ENCODE measurements at regions not wholly inside any gene's neighbourhood (a gene's known extent, or its start where the extent isn't known, plus 50 kb on each side); places are given as distances from the start of the nearest gene placed in this dataset.
A peak's percentile ranks its signal among the peaks of the same experiment; 100 is the strongest.
"Not testable (repeated sequence)": the region's sequence is repeated elsewhere in the genome, so short reads cannot be mapped to it uniquely, and the experiment has no call there.

GRCh38 chr4:137740141-137740540 lies 207.8 kb upstream of the PCDH18 start:
- ChIA-PET CTCF (no interaction called here), POLR2A (no interaction called here)
- Mint-ChIP-seq H3K27ac (no peak overlapping the region), H3K36me3 (ENCODE audit: low read depth) (no peaks in the 10 kb centered on the region), H3K27me3 (no peaks in the 10 kb centered on the region), H3K4me3 (no peak overlapping the region), H3K4me1 (ENCODE audit: low read depth) (no peaks in the 10 kb centered on the region), H3K9me3 (peaks cover 3% of the 10 kb centered on the region)
- DNase-seq (no peak), ATAC-seq (no peak)
- intact Hi-C loops (cut with micrococcal nuclease), result no loop called here
- no peak for TF ChIP-seq CTCF (IDR thresholded peaks at IDR 0.05)

GRCh38 chr4:137739391-137739790 lies 207.1 kb upstream of the PCDH18 start:
- POLR2A ChIA-PET, result no interaction called here
- CTCF ChIA-PET, result no interaction called here
- peaks cover 3% of the 10 kb centered on the region for H3K9me3 Mint-ChIP-seq
- TF ChIP-seq CTCF (IDR thresholded peaks at IDR 0.05), result no peak
- no peak overlapping the region for H3K4me3 Mint-ChIP-seq
- intact Hi-C loops (cut with micrococcal nuclease), result no loop called here
- H3K27ac Mint-ChIP-seq, result no peak overlapping the region
- H3K4me1 Mint-ChIP-seq (ENCODE audit: low read depth), result no peaks in the 10 kb centered on the region
- no peaks in the 10 kb centered on the region for H3K27me3 Mint-ChIP-seq
- no peak for DNase-seq
- no peak for ATAC-seq
- no peaks in the 10 kb centered on the region for H3K36me3 Mint-ChIP-seq (ENCODE audit: low read depth)

GRCh38 chr4:137738375-137738990 lies 206.2 kb upstream of the PCDH18 start:
- no peak for TF ChIP-seq CTCF (IDR thresholded peaks at IDR 0.05)
- no peak for DNase-seq
- H3K9me3 Mint-ChIP-seq, result no peaks in the 10 kb centered on the region
- H3K4me1 Mint-ChIP-seq (ENCODE audit: low read depth), result no peaks in the 10 kb centered on the region
- CTCF ChIA-PET, result no interaction called here
- H3K27me3 Mint-ChIP-seq, result no peaks in the 10 kb centered on the region
- intact Hi-C loops (cut with micrococcal nuclease), result no loop called here
- POLR2A ChIA-PET, result no interaction called here
- ATAC-seq, result no peak
- H3K4me3 Mint-ChIP-seq, result no peak overlapping the region
- H3K36me3 Mint-ChIP-seq (ENCODE audit: low read depth), result no peaks in the 10 kb centered on the region
- H3K27ac Mint-ChIP-seq, result no peak overlapping the region

- H3K4me3 Mint-ChIP-seq, result no peak overlapping the region
- no peak for DNase-seq
- no peaks in the 10 kb centered on the region for H3K4me1 Mint-ChIP-seq (ENCODE audit: low read depth)
- H3K27me3 Mint-ChIP-seq, result no peaks in the 10 kb centered on the region
- TF ChIP-seq CTCF (IDR thresholded peaks at IDR 0.05), result no peak
- ChIA-PET CTCF (no interaction called here), POLR2A (no interaction called here)
- no peak for ATAC-seq
- H3K27ac Mint-ChIP-seq, result no peak overlapping the region
- no peaks in the 10 kb centered on the region for H3K36me3 Mint-ChIP-seq (ENCODE audit: low read depth)
- intact Hi-C loops (cut with micrococcal nuclease), result no loop called here
- peaks cover 7% of the 10 kb centered on the region for H3K9me3 Mint-ChIP-seq
These were observed 203.3 kb upstream of the PCDH18 start for GRCh38 chr4:137735561-137736104.

- H3K4me1 Mint-ChIP-seq (ENCODE audit: low read depth); H3K9me3 Mint-ChIP-seq; POLR2A ChIA-PET; CTCF ChIA-PET; H3K27ac Mint-ChIP-seq; intact Hi-C loops (cut with micrococcal nuclease); H3K36me3 Mint-ChIP-seq (ENCODE audit: low read depth); H3K4me3 Mint-ChIP-seq; ATAC-seq; H3K27me3 Mint-ChIP-seq: not testable (repeated sequence)
- DNase-seq, result peak; percentile 3
These were observed 201.2 kb upstream of the PCDH18 start for GRCh38 chr4:137733174-137734141.

Measured in activated CD8-positive, alpha-beta T cell treated with anti-CD3 and anti-CD28 coated beads for 36 hours (primary cell).